SKM-1 (cell line): ENCODE measurements at regions not wholly inside any gene's neighbourhood (a gene's known extent, or its start where the extent isn't known, plus 50 kb on each side); places are given as distances from the start of the nearest gene placed in this dataset.
"Not testable (repeated sequence)": the region's sequence is repeated elsewhere in the genome, so short reads cannot be mapped to it uniquely, and the experiment has no call there.

ENCODE experiments used
- DNase-seq: peaks from one replicate; lab custom pipeline; 2025; ENCODE audit not compliant: unreplicated experiment; lab: John Stamatoyannopoulos, UW

- no peak for DNase-seq
These were observed 105.5 kb upstream of the FAM3C start for GRCh38 chr7:121501566-121501965.

DNA sequence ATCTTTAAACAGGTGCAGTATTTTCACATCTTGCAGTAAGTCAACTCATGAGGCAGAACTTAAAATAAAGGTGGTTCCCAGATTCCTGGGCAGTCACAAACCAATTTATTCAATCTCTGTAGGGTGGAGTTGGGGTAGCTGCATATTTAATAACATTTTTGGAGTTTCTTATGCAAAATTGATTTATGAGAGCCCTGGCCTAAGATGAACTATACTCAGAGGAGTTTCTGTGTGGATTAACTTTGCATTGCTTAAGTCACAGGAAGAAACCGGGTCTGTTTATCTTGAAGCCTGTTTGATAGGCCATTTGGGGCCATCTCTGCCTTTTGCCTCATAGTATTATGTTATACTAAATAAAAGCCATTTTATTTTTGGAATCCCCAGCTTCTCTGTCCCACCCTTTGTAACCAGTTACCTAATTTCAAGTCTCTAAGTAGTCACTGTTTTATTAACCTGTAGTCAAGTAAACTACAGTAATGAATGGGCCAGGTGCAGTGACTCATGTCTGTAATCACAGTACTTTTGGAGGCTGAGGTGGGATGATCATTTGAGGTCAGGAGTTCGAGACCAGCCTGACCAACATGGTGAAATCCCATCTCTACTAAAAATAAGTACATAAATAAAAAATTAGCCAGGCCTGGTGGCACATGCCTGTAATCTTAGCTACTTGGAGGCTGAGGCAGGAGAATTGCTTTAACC is 104.4 kb upstream of the FAM3C start:
- no peak for DNase-seq

GRCh38 chr7:121499624-121500023 is 103.5 kb upstream of the FAM3C start:
- no peak for DNase-seq

DNA sequence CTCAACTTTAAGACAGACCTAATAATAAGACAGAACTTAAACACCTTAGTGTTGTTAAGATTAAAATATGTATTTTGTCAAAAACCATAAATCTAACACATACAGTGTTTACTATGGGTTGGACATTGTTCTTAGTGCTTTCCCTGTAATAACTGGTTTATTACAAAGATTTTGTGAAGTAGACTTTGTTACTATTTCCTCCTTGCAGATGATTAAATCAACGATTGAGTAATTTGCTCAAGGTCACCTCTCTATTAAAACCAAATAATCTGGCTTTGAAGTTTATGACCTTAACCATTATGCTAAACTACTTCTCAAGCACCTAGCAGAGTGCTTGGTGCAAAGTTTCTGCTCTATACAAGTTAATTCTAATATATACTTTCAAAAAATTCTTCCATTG is 102.7 kb upstream of the FAM3C start:
- no peak for DNase-seq

GRCh38 chr7:121497545-121497944 is 101.4 kb upstream of the FAM3C start:
- not testable (repeated sequence) for DNase-seq

DNA sequence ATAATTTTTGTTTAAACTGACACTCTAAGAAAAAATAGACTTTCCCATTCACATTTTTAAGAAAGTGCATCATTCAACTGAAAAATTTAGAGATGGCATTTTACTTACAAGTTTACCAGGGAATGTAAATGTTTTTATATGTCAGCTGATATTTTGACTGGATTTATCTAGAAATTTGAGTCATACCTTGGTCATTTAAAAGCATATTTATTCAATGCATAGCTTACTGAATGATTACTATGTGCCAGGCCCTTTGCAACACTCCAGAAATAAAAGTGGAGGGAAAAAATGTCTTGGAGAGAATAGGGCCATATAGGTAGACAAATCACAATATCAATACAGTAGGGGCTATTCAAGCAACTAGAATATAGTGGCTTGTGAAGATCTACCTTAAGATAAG is 98.4 kb upstream of the FAM3C start:
- no peak for DNase-seq

- no peak for DNase-seq
These were observed 97.4 kb upstream of the FAM3C start for GRCh38 chr7:121493553-121493952.

GRCh38 chr7:121490309-121490708 is 94.2 kb upstream of the FAM3C start:
- DNase-seq, result no peak

DNA sequence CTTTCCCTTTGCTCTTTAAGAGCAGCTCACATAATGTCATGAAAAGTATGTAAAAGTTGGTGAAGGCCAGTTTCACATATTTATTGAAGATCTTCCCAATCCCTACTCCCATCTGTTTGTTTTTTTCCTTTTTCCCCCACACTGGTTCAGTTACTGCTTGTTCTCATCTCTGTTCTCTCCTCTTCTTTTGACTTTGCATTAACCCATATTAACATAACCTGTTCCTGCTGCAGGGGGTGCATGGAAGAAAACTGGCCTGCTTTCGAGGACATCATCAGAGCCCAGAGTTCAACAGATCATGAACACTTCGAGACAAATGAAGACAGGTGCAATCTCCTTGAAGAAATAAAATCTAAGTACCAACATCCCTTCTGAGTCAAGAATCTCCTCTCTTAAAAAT is 93.3 kb upstream of the FAM3C start:
- no peak for DNase-seq

GRCh38 chr7:121488111-121488650 is 92.1 kb upstream of the FAM3C start:
- DNase-seq, result no peak

- DNase-seq, result no peak
These were observed 90.5 kb upstream of the FAM3C start for GRCh38 chr7:121486590-121486989.

- DNase-seq, result no peak
These were observed 89.5 kb upstream of the FAM3C start for GRCh38 chr7:121485467-121486243.

GRCh38 chr7:121484089-121484763 is 88.1 kb upstream of the FAM3C start:
- no peak for DNase-seq

DNA sequence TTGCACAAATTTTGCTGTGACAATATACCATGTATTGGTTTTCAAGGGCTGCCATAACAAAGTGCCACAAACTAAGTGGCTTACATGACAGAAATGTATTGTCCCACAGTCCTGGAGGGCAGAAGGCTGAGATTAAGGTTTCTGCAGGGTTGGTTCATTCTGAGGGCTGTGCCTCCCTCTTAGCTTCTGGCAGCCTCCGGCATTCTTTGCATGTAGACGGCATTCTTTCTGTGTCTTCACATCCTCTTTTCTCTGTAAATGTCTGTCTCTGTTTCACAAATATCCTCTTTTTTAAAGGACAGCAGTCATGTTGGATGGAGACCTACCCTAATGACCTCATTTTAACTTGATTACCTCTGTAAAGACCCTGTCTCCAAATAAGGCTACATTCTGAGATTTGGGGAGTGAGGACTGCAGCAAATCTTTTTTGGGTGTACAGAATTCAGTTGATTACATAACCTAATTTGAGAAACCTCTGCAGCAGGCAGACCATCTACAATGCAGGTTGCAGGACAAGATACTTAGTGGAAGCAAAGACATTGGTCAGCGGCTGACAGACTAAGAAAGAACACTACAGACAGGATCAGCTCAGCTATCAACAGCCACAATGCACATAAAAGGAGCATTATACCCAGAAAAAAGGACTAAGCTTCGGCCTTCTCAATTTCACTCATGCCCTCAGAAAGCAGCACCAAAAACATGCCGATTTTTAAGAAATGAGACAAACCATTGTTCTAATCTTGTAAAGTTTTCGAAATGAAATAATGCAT is 84.6 kb upstream of the FAM3C start:
- DNase-seq, result no peak

- DNase-seq, result peak; percentile 9
These were observed 84.0 kb upstream of the FAM3C start for GRCh38 chr7:121480058-121480457.

- DNase-seq, result no peak
These were observed 83.4 kb upstream of the FAM3C start for GRCh38 chr7:121479466-121479865.

DNA sequence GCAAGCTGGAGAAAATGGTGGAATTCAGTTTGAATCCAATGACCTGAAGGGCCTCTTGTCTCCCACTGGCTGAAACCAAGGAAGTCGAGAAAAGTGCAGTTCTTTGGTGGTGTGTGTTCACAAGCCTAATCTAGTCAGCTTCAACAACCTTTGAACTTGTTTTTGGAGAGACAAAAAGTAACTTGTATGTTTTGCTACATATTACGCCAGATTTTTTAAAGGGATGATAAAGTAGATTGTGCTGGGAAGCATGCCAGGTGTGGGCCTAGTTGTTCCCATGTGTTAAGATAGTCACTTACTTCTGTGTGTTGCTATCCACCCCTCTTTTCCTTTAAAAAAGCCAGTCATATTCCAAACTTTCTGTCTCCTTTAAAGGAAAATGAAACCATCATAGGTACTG is 79.7 kb upstream of the FAM3C start:
- no peak for DNase-seq

- DNase-seq, result no peak
These were observed 78.2 kb upstream of the FAM3C start for GRCh38 chr7:121474301-121474673.

DNA sequence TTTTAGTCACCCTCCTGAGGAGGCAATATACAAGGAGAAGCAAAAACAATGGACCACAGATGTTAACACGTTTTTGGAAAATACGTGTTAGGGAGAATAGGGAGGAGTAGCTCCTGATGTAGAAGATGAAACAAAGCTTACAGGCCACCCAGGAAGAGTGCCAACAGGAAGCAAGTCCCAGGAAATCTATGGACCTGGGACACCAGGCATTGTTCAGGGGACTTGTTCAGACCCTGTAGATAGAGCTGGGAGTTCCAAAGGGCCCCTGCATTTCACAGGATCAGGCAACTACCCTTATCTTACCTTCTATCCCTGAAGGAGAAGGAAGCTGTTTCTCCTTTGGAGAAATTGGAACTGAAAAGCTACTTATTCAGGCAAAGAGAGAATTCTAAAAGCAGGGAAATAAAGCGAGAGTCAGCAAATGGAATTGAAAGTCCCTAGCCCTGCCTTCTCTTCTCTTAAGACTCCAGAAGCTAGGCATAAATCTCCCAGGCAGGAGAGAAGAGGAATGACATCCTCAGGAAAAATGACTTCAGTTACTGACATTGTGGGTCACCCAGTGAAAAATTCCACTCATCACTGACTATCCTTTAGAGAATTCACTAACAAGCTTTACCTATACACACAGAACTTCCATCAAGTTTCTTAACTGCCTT is 77.7 kb upstream of the FAM3C start:
- no peak for DNase-seq

GRCh38 chr7:121466455-121466854 is 70.3 kb upstream of the FAM3C start:
- no peak for DNase-seq

GRCh38 chr7:121459148-121459547 is 63.0 kb upstream of the FAM3C start:
- DNase-seq, result no peak
